NCI-H2081 (cell line): ENCODE measurements at regions not wholly inside any gene's neighbourhood (a gene's known extent, or its start where the extent isn't known, plus 50 kb on each side); places are given as distances from the start of the nearest gene placed in this dataset.
"Not testable (repeated sequence)": the region's sequence is repeated elsewhere in the genome, so short reads cannot be mapped to it uniquely, and the experiment has no call there.

Experiments
- DNase-seq, 2 experiments: peaks; one replicate each; lab custom pipeline; 2025; lab: John Stamatoyannopoulos, UW

DNA sequence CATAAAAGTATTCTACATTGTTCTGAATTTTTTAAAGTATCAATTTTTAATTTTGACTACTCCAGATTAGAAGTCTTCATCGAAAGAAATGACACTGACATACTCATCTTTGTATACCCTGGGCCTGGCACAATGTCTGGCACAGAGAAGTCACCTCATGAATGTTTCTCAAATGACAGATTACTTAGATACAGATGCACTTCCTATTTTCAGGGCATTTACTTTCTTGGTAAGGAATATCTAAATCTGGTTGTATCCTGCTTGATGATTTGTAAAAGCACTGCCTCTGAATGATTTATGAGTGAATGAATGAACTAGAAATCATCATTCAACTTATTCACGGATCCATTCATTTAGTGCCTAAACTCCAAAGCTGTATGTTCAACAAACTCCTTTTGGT, 1784.7 kb downstream of the LRRC4C start:
- no peak for DNase-seq

DNA sequence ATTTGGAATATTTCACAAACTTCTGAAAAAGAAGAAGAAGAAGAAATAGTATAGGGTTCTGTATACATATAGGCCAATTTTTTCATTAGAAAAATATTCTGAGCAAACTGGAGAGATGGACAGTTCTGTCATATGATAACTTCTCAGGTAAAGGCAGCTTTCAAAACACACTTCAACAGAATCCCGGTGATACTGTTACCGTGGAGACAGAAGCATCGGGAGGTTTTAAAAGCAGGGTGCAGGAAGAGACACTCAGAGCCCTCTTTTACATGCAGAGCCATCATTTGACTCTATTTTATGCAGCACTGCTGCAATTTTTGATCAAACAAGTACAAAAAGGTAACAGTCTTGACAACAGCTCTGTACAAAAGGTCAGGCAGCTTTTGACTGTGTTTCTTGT, 1785.4 kb downstream of the LRRC4C start:
- no peak for DNase-seq

DNA sequence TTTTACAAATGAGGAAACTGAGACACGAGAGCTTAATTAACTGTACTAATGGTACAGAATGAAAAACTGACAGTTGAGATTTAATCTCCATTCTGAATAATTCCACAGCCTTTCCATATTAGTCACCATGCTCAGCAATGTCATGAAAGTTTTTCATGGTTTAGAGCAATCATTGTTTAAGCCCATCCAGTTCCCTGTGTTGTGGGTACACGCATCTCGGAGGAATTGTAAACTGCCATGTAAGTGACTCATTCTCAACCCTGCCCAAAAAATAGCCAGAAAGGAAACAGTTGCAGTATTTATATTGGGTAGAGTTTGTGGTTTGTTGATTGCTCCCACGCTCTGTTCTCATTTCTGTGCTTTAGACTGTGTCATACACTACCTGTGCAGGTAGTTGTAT, 1790.8 kb downstream of the LRRC4C start:
- DNase-seq = no peak

DNA sequence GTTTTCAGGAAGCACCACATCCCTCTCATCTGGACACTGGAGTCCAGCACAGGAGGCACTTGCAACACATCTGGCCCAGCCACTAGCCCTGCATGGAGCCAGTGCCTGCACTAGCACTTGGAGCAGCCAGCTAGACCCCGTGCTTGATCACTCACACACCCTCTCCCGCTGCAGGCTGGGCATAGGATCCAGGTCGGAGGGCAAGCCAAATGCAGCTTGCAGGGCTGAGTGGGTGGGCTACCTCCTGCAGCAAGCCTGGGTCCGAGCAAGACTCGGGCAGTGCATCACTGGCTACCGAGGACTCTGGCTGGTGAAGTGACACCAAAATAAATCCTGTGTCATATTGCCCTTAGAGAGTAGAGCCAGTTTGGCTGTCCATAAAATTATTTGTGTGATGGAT, 1795.4 kb downstream of the LRRC4C start:
- DNase-seq = no peak

DNA sequence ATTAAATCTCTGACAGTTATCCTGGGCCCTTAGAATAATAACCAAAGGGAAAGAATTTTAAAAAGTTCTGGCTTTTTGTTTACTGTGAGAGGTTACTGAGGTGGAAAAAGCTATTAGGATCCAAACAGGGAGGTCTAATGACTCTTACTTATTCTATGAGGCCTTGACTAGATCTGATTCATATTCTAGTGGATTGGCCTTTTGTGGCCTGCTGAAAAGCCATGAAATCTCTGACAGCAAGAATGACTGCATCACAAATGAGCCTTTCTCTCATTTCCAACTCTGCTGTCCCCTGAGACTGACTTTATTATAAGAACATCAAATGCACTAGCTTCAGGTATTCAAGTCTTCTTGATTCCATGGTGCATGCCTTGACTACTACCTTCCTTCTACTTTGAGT, 1797.6 kb downstream of the LRRC4C start:
- no peak for DNase-seq

DNA sequence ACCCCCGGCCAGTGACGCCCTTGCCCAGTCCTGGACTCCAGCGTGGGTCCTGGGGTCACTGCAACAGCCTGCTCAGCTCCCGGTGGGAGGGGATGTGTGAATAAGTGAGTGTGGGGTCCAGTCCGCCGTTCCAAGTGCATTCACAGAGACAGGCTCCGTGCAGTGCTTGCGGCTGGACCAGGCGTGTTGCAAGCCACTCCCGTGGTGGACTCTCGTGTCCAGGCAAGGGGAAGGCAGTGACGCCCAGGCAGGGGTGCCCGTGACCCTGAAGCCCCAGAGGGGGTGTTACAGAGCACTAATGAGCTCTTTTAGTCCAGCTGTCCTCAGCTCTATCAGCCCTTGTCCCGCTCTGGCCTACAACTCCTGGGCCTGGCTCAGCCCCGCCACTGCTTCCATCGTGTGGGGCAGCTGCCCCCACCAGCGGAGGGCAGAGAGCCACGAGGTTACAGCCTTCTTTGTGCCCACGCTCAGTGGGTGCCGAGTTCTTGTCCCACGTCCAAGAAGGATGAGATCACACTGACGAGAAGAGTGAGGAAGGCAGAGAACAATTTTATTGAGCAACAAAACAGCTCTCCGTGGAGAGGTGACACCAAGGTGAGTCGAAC, 1807.5 kb downstream of the LRRC4C start:
- no peak for DNase-seq

DNA sequence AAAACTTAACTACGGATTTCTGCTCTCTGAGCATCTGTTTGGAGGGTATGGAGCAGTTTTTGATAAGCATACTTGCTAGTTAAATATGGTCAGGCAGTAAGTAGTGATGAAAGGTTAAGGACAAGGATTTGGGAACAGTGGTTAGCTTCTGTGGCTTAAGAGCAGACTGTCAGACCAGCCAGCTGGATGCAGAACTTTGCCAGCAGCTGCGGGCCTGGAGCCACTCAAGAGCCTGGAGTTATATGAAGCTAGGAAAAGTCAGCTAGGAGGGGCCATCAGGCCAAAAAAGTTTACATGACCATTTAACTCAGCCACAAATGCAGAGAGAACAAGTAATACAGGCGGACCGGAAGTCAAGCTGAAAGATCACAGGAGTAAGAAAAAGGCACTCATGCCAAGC, 1817.7 kb downstream of the LRRC4C start:
- no peak for DNase-seq

DNA sequence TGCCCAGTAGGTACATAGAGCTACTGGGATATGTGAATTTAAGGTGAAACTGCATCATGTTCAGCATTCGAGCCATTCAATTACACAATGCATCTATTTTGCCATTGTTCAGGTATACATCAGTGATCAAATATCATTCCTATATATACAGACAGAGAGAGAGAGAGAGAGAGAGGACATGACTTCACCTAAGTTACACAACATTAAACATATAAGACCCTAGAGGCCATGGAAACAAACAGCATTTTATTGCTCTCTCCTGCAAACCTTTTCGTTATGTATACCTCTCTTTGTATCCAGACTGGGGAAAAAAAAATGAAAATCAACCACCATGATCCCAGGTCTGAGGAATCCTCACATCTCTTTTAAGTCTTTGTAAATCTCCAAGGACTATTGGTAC, 1829.1 kb downstream of the LRRC4C start:
- DNase-seq = no peak

DNA sequence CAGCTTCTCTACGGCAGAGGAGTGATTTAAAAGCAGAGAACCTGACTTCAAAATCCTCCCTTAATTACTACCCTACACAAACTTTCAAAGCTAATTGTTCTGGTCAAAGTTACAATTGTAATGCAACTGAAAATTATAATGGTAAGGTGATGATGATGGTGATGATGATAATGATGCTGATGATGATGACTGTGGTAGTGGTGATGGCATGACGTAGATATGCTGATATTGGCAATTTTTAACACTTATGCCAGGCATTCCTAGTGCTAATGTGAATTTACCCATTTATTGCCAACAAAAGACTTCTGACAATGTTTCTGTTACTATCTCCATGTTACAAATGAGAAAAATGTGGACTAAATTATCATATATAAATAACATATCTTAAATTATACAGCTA, 1831.1 kb downstream of the LRRC4C start:
- no peak for DNase-seq

DNA sequence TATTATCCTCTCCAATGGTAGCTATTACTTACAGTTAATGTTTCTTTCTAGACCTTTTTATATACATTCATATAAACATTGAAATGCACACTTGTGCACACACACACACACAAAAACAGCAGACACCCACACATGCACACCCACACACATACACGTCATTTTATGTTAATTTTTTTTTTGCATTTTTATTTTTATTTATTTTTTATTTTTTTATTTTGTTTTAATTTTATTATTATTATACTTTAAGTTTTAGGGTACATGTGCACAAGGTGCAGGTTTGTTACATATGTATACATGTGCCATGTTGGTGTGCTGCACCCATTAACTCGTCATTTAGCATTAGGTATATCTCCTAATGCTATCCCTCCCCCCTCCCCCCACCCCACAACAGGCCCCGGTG, 1839.1 kb downstream of the LRRC4C start:
- not testable (repeated sequence) for DNase-seq

DNA sequence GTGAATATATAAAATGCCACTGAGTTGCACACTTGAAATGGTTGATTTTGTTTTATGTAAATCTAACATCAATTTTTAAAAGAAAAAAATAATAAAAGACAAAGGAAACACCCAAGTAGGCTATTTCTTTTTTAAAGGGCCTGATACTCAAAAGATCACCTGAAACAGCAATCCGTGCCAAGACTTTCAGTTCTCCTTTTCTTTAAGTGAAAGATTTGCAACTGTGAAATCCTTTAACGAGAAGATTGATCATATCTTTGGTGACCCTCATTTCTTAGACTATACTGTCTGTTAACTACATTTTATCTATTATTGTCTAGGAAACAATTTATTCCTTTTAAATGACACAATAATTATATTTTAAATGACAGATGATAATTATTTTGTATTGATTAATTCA, 1841.5 kb downstream of the LRRC4C start:
- no peak for DNase-seq

DNA sequence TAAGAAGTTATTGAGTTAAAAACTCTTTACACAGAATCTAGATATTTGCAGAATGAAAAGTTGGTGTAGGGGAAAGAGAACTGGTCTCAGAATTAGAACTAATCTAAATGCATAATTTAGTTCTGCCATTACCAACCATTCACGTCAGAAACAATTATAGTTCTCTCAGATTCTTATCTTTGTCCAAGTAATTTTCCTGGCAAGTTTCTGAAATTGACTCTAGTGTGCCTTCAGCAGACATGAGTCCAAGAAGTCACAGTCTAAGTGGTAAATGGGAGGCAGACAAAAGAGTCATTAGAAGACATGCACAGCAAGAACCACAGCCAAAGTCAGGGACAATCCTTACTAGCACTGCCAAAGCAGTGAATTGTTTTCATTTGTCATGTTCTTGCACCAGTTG, 1870.1 kb downstream of the LRRC4C start:
- no peak for DNase-seq

DNA sequence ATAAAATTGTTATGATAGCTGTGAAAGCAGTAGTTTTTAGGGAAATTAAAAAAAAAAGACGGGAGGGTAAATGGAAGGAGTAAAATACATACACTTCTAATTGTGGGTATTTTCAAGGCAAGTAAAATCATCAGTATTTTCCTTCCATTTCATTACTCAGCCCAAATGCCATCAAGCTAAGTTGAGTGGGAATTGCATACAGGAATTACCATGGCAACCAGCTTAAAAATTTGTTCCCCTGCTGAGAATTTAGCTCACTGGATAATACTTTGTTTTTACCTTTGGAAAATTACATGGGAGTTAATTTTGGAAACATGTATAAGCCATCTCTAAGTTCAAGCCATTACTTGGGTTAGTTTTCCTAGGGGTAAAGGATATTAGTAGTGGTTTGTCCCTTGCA, 1873.4 kb downstream of the LRRC4C start:
- no peak for DNase-seq

DNA sequence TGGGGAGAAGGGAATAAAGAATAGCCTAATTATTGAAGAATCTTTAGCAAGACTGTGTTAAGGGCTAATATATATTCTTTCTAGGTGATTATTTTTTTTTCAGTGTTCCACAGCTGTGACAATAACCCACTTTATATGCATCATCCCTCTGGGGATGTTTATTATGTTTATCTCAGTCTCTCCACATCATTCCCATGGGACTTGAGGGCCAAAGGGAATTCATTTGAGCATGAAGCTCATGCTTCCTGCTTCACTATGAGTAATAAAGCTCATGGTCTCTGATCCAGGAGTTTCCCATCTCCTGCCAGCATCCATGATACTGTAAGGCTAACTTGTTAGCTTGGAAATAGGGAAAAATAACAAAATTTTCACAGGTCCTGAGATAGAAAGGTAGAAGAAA, 1888.4 kb downstream of the LRRC4C start:
- no peak for DNase-seq

DNA sequence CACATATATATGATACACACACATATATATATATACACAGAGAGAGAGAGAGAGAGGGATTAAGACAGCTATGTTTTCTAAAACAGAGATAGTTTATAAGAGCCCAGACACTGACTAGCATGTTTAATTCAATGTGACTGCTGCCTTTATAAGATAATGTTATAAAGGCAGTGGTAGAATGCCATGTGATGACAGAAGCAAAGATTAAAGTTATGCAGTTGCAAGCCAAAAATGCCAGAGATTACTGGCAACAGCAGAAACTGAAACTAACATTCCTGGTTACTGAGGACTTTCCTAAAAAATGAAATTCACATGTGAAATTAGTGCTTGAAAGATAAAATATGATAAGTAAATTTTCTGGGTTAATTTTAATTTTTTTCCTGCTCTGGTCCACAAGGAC, 1888.9 kb downstream of the LRRC4C start:
- no peak for DNase-seq

DNA sequence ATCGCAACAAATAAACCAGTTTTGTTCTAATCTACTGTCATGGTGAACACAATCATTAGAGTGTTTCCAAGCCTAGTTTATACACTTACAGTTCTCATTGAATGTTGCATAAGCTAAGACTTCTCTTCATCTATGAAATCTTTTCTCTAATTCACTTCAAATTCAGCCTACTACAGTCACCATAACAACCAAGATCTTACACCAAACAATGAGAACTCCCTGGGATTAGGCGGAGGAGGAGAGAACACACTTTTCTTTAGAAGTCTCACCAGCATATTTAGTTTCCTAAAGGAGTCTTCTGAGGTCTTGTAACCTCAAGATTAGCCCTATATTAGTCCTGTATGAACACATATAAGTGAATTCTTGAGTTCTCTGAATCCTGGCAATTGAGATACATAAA, 1889.7 kb downstream of the LRRC4C start:
- no peak for DNase-seq

DNA sequence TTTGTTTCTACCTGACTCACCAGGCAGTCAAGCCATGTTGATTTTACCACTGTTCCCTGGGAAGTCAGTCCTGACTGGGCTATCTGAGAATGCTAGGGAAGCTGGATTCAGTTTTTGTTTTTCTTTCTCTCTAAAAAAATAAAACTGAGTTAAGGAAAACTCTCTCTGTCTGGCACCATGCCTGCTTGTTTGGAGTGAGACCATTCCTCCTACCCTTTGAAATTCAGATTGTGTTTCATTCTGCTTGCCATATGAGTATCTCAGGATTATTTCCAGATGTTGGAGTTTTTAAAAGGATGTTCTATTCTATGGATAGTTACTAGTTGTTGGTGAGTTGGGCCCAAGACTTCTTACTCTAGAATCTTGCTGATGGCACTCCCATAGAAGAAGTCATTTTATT, 1917.0 kb downstream of the LRRC4C start:
- no peak for DNase-seq

DNA sequence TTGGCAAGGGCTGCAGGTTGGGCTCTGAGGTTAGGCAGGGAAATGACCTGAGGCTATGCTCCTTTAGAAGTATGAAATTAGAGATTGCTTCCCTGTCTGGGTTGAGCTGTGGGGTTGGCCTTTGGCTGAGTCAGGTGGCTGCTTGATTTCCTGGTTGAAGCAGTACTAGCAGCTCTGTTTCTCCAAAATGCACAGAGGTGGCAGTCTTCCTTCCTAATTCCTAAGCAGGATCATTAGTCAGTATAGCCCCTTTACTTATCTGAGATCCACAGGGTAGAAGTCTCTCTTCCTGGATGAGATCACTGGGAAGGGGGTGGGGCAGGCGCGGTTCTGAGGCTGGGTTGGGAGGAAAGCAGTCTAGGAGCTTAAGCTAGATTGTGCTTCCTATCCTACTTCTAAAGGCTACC, 1917.5 kb downstream of the LRRC4C start:
- no peak for DNase-seq

DNA sequence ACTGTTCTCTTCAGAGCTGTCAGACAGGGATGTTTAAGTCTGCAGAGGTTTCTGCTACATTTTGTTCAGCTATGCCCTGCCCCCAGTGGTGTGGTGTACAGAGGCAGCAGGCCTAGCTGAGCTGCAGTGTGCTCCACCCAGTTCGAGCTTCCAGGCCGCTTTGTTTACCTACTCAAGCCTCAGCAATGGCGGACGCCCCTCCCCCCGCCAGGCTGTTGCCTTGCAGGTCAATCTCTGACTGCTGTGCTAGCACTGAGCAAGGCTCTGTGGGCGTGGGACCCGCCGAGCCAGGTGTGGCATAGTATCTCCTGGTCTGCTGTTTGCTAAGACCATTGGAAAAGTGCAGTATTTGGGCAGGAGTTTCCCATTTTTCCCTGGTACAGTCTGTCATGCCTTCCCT, 1923.1 kb downstream of the LRRC4C start:
- not testable (repeated sequence) for DNase-seq
